Upper lobe of left lung (tissue), 4 donors: ENCODE measurements at regions not wholly inside any gene's neighbourhood (a gene's known extent, or its start where the extent isn't known, plus 50 kb on each side); places are given as distances from the start of the nearest gene placed in this dataset.

ENCODE experiments used
- CTCF ChIP-seq, 6 experiments: fragments of 450-650 bp in 4 of 6; fragments of 200-600 bp in 2 of 6; sonication (generic) in 2 of 6; IDR thresholded peaks; one replicate each; pipeline ENCODE4 v1.5.1; 2016 to 2019; ENCODE audit warnings: antibody characterized with exemption in 6 of 6
- EP300 ChIP-seq, 4 donors: sonication (generic); formaldehyde crosslinking; IDR thresholded peaks; one replicate each; pipeline ENCODE4 v1.5.1; 2017; ENCODE audit warnings: antibody characterized with exemption in 4 of 4, control low read depth in 2 of 4
- POLR2A ChIP-seq, 4 donors: fragments of 450-650 bp; IDR thresholded peaks; one replicate each; pipeline ENCODE4 v1.5.1; 2016 to 2017; ENCODE audit warnings: antibody characterized with exemption in 4 of 4, mild to moderate bottlenecking in 2 of 4
- POLR2AphosphoS5 ChIP-seq, 2 donors: sonication (generic); formaldehyde crosslinking; IDR thresholded peaks; one replicate each; pipeline ENCODE4 v1.5.1; 2017; ENCODE audit warnings: antibody characterized with exemption in 2 of 2

DNA sequence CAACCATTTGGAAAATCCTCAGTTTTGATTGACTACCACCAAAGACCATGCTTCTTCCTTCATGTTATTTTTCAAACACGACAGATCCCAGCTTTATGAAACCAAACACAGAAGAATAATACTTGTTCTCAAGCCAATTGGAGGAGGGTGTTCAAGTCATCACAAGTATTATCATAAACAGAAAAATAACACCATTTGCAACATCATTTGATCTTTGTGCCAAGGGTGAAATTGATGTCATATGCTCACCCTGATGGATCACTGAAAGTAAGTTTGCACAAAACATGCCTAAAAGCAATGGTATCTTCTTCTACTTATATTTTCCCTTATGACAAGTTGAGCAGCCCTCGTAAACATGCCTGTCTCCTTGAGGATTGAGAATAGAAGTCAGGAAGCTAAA is 448.0 kb upstream of the ZEB2 start:
- TF ChIP-seq CTCF (IDR thresholded peaks at IDR 0.05) (no peak), POLR2A (IDR thresholded peaks at IDR 0.05) (no peak), POLR2AphosphoS5 (IDR thresholded peaks at IDR 0.05) (no peak), EP300 (IDR thresholded peaks at IDR 0.05) (no peak)
